ENCODE measurements at regions not wholly inside any gene's neighbourhood (a gene's known extent, or its start where the extent isn't known, plus 50 kb on each side); places are given as distances from the start of the nearest gene placed in this dataset.

DNA sequence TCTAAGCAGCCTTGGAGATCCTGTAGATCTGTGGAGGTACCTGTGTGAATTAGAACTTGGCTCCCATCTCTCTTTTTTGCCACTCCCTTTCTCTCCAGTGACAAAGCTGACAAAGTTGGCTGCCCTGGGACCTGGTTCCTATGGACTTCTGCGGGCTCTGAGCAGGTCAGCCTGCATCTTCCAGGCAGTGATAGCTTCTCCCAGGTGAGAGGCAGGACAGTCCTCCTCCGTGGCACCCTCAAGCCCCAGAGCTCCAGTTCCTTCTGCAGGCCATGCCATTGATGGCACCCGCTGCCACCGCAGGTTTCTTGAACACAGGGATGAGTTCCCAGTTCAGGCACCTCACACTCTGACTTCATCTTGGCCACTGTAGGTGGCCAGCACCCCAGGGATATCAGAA is 73.5 kb upstream of the GRB10 start:
- H3K4me3 ChIP-seq (ENCODE audit: low read depth, low read length): no peak overlapping the region
- TF ChIP-seq, protein P1, sequence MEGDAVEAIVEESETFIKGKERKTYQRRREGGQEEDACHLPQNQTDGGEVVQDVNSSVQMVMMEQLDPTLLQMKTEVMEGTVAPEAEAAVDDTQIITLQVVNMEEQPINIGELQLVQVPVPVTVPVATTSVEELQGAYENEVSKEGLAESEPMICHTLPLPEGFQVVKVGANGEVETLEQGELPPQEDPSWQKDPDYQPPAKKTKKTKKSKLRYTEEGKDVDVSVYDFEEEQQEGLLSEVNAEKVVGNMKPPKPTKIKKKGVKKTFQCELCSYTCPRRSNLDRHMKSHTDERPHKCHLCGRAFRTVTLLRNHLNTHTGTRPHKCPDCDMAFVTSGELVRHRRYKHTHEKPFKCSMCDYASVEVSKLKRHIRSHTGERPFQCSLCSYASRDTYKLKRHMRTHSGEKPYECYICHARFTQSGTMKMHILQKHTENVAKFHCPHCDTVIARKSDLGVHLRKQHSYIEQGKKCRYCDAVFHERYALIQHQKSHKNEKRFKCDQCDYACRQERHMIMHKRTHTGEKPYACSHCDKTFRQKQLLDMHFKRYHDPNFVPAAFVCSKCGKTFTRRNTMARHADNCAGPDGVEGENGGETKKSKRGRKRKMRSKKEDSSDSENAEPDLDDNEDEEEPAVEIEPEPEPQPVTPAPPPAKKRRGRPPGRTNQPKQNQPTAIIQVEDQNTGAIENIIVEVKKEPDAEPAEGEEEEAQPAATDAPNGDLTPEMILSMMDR (IDR thresholded peaks at IDR 0.05; ENCODE audit: insufficient read depth, low read length, missing control alignments): no peak
- POLR2A ChIA-PET: no interaction called here
- DNase-seq (ENCODE audit: low read depth, low spot score): no peak
- CTCF ChIA-PET: no interaction called here

DNA sequence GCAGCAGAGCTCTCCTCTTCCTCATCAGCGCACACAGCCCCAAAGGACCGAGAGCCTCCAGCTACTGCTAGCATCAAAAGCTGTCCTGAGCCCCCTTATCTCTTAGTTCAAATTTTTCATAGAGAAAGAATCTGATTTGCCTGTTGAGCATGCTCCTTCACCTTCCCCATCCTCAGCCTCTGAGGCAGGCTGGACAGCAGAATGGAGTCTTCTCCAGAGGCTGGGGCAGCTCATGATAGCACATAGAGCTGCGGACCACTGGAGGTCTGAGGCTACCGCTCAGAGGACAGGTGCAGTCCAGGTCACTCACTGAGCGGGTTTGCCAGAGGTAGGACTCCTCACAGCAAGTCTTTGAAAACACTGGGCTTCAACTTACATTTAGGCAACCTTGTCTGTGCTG is 72.8 kb upstream of the GRB10 start:
- no peak for DNase-seq (ENCODE audit: low read depth, low spot score)
- ChIA-PET POLR2A (no interaction called here), CTCF (no interaction called here)
- TF ChIP-seq, protein P1 (IDR thresholded peaks at IDR 0.05; ENCODE audit: insufficient read depth, low read length, missing control alignments): no peak
- H3K4me3 ChIP-seq (ENCODE audit: low read depth, low read length): no peak overlapping the region

DNA sequence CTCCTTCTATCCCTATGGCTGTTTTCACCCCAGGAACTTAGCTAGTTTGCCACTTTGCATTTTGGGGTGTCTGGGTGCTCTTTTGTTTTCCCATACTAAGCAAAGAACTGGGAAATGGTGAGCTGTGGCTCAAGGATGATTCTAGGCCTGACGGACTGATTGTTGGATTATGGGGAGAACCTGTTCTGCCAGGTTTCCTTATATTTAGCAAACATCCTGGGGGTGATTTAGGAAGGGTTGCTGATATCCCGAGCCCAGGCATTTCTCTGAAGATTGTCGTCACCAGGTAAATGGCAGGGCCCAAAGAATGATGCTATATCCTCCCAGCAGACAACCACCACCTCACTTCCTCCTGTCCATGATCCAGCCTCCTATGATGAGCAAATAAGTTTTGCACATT is 72.1 kb upstream of the GRB10 start:
- TF ChIP-seq, protein P1 (IDR thresholded peaks at IDR 0.05; ENCODE audit: insufficient read depth, low read length, missing control alignments): no peak
- POLR2A ChIA-PET: no interaction called here
- H3K4me3 ChIP-seq (ENCODE audit: low read depth, low read length): no peak overlapping the region
- CTCF ChIA-PET: no interaction called here
- DNase-seq (ENCODE audit: low read depth, low spot score): no peak

DNA sequence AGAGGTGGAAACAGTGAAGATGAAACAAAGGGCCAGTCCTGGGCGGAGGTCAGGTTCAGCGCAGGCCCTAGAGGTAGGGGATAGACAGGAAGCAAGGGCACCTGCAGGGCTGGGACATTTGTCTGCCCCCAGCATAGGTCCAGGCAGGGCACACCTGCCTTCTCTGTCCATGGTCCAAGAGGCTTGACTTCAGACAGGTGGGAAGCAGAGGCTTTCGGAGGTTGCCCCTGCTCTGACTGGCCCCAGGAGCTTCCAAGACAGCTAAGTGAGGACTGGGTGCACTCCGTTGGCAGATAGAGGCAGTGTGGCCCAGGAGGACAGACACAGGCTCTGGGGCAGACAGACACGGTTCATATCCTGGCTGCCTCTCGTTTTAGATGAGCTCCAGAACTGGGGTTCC is 71.6 kb upstream of the GRB10 start:
- H3K4me3 ChIP-seq (ENCODE audit: low read depth, low read length): no peak overlapping the region
- CTCF ChIA-PET: no interaction called here
- TF ChIP-seq, protein P1 (IDR thresholded peaks at IDR 0.05; ENCODE audit: insufficient read depth, low read length, missing control alignments): no peak
- no peak for DNase-seq (ENCODE audit: low read depth, low spot score)
- POLR2A ChIA-PET: no interaction called here

DNA sequence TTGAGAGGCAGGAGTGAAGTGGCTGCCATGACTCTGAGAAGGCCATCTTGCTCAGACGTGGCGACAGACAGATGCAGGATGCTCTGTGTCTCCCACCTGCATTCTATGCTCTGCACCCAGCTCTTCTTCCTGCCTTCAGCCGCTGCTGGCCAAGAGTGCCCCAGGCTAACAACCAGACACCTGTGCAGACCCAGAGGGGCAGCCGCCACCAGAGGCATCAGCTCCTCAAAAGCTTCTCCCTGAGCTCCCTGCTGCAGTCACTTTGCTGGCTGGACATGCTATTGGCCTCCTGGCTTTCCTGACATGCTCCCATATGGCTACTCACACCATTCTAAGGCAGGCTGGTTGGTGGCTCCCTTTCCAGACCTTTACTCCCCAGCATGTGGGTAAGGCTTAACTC is 70.6 kb upstream of the GRB10 start:
- TF ChIP-seq, protein P1 (IDR thresholded peaks at IDR 0.05; ENCODE audit: insufficient read depth, low read length, missing control alignments): no peak
- no peak overlapping the region for H3K4me3 ChIP-seq (ENCODE audit: low read depth, low read length)
- CTCF ChIA-PET: no interaction called here
- POLR2A ChIA-PET: no interaction called here
- DNase-seq (ENCODE audit: low read depth, low spot score): no peak

DNA sequence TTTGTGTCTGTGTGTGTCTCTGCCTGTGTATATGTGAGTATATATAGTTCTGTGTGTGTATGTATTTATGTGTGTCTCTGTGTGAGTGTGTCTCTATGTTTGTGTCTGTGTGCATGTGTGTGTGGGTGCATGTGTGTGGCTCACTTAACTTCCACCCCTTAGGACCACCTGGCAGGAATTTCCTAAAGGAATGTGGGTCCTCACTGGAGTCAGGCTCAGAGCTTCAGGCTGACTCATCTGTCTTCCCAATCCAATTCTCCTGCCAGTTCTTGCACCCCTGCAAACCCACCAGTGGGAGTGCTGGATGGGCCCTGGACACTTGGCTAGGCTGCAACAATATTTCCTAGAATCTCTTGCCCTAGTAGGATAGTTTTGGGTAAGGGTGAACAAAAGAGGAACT is 70.2 kb upstream of the GRB10 start:
- ChIA-PET POLR2A (no interaction called here), CTCF (no interaction called here)
- DNase-seq (ENCODE audit: low read depth, low spot score): no peak
- H3K4me3 ChIP-seq (ENCODE audit: low read depth, low read length): no peak overlapping the region
- TF ChIP-seq, protein P1 (IDR thresholded peaks at IDR 0.05; ENCODE audit: insufficient read depth, low read length, missing control alignments): no peak
